T-cell (primary cell): ENCODE measurements at regions not wholly inside any gene's neighbourhood (a gene's known extent, or its start where the extent isn't known, plus 50 kb on each side); places are given as distances from the start of the nearest gene placed in this dataset.

Source experiments
- ATAC-seq, 4 experiments: fragments of 200-7000 bp in 3 of 4; fragments of 150-1000 bp in 1 of 4; cut with Tn5 transposase; replicated peaks in 1 of 4; 1 replicate in 3 of 4; 2 replicates in 1 of 4; pipeline ENCODE4 v1.10.0; 2021; ENCODE audit warnings: moderate library complexity in 3 of 4, mild to moderate bottlenecking in 2 of 4, moderate number of reproducible peaks in 1 of 4
- CTCF ChIA-PET, 2 donors: fragments of 300-600 bp; sonication (Branson Sonifier 250); formaldehyde crosslinking; loops; one replicate each; lab custom pipeline; 2022; ENCODE audit warnings: antibody characterized with exemption in 2 of 2; lab: Charles Lee
- POLR2A ChIA-PET, 2 donors: fragments of 300-600 bp; sonication (Branson Sonifier 250); formaldehyde crosslinking; loops; one replicate each; lab custom pipeline; 2022; ENCODE audit warnings: antibody characterized with exemption in 2 of 2; lab: Charles Lee
- DNase-seq, 35 experiments: peaks; one replicate each; pipeline versions ENCODE4 v3.0.0 to v3.0.0-alpha.2; 2013 to 2023
- H3K27ac ChIP-seq: one replicate; pipeline ENCODE4 v1.5.1; 2013; ENCODE audit warnings: low read length
- H3K27me3 ChIP-seq, 2 experiments: replicated peaks in 1 of 2; 1 replicate in 1 of 2; 2 replicates in 1 of 2; pipeline versions ENCODE4 v1.6.1 to v1.7.0; 2013; ENCODE audit warnings: low read length in 1 of 2, mixed read lengths in 1 of 2; ENCODE audit not compliant: control insufficient read depth in 2 of 2, insufficient read depth in 2 of 2; ENCODE audit errors: extremely low read depth in 1 of 2
- H3K36me3 ChIP-seq, 2 donors: 1 replicate in 1 of 2; 2 replicates in 1 of 2; pipeline versions ENCODE4 v1.6.1 to v1.7.0; 2013; ENCODE audit warnings: low read length in 1 of 2; ENCODE audit not compliant: control insufficient read depth in 2 of 2, insufficient read depth in 1 of 2; ENCODE audit errors: extremely low read depth in 1 of 2
- H3K4me1 ChIP-seq, 2 experiments: 1 replicate in 1 of 2; 2 replicates in 1 of 2; pipeline versions ENCODE4 v1.6.1 to v1.7.0; 2013; ENCODE audit warnings: low read length in 2 of 2, mixed read lengths in 1 of 2; ENCODE audit not compliant: insufficient read depth in 2 of 2, control insufficient read depth in 1 of 2; ENCODE audit errors: extremely low read depth in 1 of 2
- H3K4me3 ChIP-seq, 2 donors: 1 replicate in 1 of 2; 2 replicates in 1 of 2; pipeline versions ENCODE4 v1.5.1 to v1.7.0; 2013; ENCODE audit warnings: mild to moderate bottlenecking in 2 of 2, low read length in 1 of 2, moderate library complexity in 1 of 2; ENCODE audit not compliant: control insufficient read depth in 1 of 2; ENCODE audit errors: extremely low read depth in 1 of 2
- H3K9me3 ChIP-seq: 2 replicates; pipeline ENCODE4 v1.7.0; 2013
- H3K27ac Mint-ChIP-seq, 2 donors: one replicate each; pipeline ENCODE4 v1.8.0; 2020 to 2021; ENCODE audit warnings: mild to moderate bottlenecking in 2 of 2, mixed read lengths in 2 of 2
- H3K27me3 Mint-ChIP-seq, 2 donors: one replicate each; pipeline ENCODE4 v1.8.0; 2021 to 2022; ENCODE audit warnings: mixed read lengths in 2 of 2
- H3K36me3 Mint-ChIP-seq: one replicate; pipeline ENCODE4 v1.8.0; 2021; ENCODE audit warnings: mixed read lengths
- H3K4me1 Mint-ChIP-seq, 3 donors: one replicate each; pipeline ENCODE4 v1.8.0; 2020 to 2022; ENCODE audit warnings: mixed read lengths in 3 of 3, mild to moderate bottlenecking in 1 of 3
- H3K4me3 Mint-ChIP-seq, 3 donors: one replicate each; pipeline ENCODE4 v1.8.0; 2020 to 2022; ENCODE audit warnings: mild to moderate bottlenecking in 3 of 3, mixed read lengths in 3 of 3, moderate library complexity in 3 of 3
- H3K9me3 Mint-ChIP-seq, 3 donors: one replicate each; pipeline ENCODE4 v1.8.0; 2020 to 2022; ENCODE audit warnings: mixed read lengths in 3 of 3
- WGBS: methylation state at CpG from one replicate; pipeline ENCODE4 v1.1.5; 2013; ENCODE audit warnings: missing lambda C conversion rate; ENCODE audit not compliant: insufficient coverage; 5-methylcytosine and 5-hydroxymethylcytosine counted together

DNA sequence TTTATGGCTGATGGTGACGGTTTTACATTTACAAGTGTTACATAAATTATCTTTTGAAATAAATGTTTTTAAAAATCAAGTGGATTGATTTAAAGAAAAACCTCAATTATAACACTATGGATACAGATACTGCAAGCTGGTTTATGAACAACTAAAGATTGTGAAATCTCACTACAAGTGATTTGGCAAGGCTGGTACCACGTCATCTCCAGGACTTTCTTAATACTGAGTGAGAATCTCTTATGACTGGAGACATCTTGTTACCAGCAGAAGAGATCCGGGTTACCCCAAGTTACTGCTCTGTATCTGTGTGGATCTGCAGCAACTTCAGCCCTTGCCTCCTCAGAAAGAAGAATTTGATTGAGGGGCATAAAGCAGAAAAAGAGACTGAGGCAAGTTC lies 452.9 kb downstream of the MN1 start:
- ATAC-seq (no peak), DNase-seq (no peak)
- Histone ChIP-seq H3K36me3 (no peaks in the 10 kb centered on the region), H3K27ac (no peak overlapping the region), H3K4me1 (no peaks in the 10 kb centered on the region), H3K9me3 (no peaks in the 10 kb centered on the region), H3K4me3 (no peak overlapping the region), H3K27me3 (peaks cover 0 to 11% of the 10 kb centered on the region in 2 experiments)
- ChIA-PET CTCF (no interaction called here), POLR2A (no interaction called here)
- Mint-ChIP-seq H3K4me3 (no peak overlapping the region), H3K27me3 (peaks cover 13 to 27% of the 10 kb centered on the region in 2 donors), H3K36me3 (no peaks in the 10 kb centered on the region), H3K27ac (no peak overlapping the region), H3K9me3 (peaks cover 4 to 9% (median 7%) of the 10 kb centered on the region in 3 donors), H3K4me1 (no peaks in the 10 kb centered on the region)
- 60% methylated on average over 1 of the region's 3 CpGs for WGBS

DNA sequence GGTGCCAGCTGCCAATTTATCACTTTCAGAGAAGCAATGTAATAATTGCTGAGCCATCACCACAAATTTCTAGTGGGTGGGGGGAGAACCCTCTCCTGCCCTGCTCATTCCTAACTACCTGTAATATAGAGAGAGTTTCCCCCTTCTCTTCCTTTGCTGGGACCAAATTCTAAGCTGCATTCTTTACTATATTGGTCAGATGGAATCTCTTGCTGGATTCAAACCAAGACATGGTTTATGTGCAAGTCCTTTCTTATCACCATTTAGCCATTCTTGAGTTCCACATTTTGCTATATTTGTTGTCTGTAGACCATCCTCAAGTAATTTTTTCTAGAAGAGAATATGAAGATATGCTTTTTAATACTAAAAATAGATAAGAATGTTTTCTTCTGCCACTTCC lies 452.1 kb downstream of the MN1 start:
- peaks cover 0 to 13% of the 10 kb centered on the region in 2 experiments for H3K27me3 ChIP-seq
- DNase-seq (no peak), ATAC-seq (no peak)
- no peak overlapping the region for H3K4me3 Mint-ChIP-seq
- H3K4me1 ChIP-seq = no peaks in the 10 kb centered on the region
- H3K36me3 Mint-ChIP-seq = no peaks in the 10 kb centered on the region
- peaks cover 15 to 22% of the 10 kb centered on the region in 2 donors for H3K27me3 Mint-ChIP-seq
- ChIA-PET POLR2A (no interaction called here), CTCF (no interaction called here)
- no peaks in the 10 kb centered on the region for H3K4me1 Mint-ChIP-seq
- no peaks in the 10 kb centered on the region for H3K36me3 ChIP-seq
- no peak overlapping the region for H3K27ac ChIP-seq
- no peaks in the 10 kb centered on the region for H3K9me3 ChIP-seq
- H3K9me3 Mint-ChIP-seq = peaks cover 4 to 14% (median 7%) of the 10 kb centered on the region in 3 donors
- H3K27ac Mint-ChIP-seq = no peak overlapping the region
- no peak overlapping the region for H3K4me3 ChIP-seq

DNA sequence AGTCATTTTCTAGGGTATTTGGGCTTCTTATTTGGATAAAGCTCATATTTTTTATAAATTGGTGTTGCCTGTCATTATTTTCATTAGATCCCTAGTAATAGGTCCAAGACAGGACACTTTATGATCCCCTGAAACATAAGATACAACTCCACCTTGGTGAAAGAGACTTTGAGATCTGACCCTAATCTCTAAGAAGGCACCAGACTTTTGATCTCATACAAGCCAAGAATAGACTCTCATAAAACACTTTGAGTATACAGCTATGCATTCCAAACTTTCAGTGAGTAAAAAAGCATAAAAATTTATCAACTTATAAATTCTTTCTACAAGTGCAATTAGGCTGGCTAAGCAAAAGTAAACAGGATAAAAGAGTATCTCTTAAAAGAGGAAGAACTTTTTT lies 451.2 kb downstream of the MN1 start:
- ChIA-PET CTCF (no interaction called here), POLR2A (no interaction called here)
- ATAC-seq (no peak), DNase-seq (no peak)
- no peak overlapping the region for H3K27ac Mint-ChIP-seq
- Histone ChIP-seq H3K4me3 (no peak overlapping the region), H3K27me3 (peaks cover 0 to 16% of the 10 kb centered on the region in 2 experiments), H3K4me1 (no peaks in the 10 kb centered on the region), H3K27ac (no peak overlapping the region), H3K36me3 (no peaks in the 10 kb centered on the region), H3K9me3 (no peaks in the 10 kb centered on the region)
- H3K4me1 Mint-ChIP-seq = no peaks in the 10 kb centered on the region
- H3K9me3 Mint-ChIP-seq = peaks cover 4 to 15% (median 7%) of the 10 kb centered on the region in 3 donors
- H3K27me3 Mint-ChIP-seq = peaks cover 15 to 19% of the 10 kb centered on the region in 2 donors
- no peak overlapping the region for H3K4me3 Mint-ChIP-seq
- no peaks in the 10 kb centered on the region for H3K36me3 Mint-ChIP-seq

DNA sequence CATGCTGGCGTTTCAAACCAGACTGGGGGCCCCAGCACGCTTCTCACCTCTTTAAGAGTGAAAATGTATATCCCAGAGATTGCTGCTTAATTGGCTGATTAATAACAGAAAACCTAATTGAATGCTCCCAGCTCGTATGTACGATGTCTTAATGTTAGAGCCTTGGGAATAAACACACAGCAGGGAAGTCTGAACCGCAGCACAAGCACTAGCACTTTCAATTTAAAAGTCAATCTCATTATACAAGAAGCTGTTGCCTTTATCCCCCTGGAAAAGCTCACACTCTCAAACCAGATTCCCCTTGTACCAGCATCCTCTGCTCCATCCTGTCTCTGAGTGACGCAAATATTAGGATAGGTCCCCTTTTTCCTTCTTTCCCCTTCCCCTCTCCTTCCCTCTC lies 449.1 kb downstream of the MN1 start:
- Histone ChIP-seq H3K4me1 (no peaks in the 10 kb centered on the region), H3K4me3 (no peak overlapping the region), H3K36me3 (no peaks in the 10 kb centered on the region), H3K27ac (no peak overlapping the region), H3K9me3 (no peaks in the 10 kb centered on the region), H3K27me3 (peaks cover 0 to 13% of the 10 kb centered on the region in 2 experiments)
- Mint-ChIP-seq H3K27ac (no peak overlapping the region), H3K4me1 (no peaks in the 10 kb centered on the region), H3K36me3 (no peaks in the 10 kb centered on the region), H3K9me3 (peaks cover 4 to 34% (median 24%) of the 10 kb centered on the region in 3 donors), H3K27me3 (peaks cover 15 to 19% of the 10 kb centered on the region in 2 donors), H3K4me3 (no peak overlapping the region)
- ChIA-PET POLR2A (no interaction called here), CTCF (no interaction called here)
- WGBS = 86% methylated on average over 3 of the region's 6 CpGs
- no peak for DNase-seq
- no peak for ATAC-seq

DNA sequence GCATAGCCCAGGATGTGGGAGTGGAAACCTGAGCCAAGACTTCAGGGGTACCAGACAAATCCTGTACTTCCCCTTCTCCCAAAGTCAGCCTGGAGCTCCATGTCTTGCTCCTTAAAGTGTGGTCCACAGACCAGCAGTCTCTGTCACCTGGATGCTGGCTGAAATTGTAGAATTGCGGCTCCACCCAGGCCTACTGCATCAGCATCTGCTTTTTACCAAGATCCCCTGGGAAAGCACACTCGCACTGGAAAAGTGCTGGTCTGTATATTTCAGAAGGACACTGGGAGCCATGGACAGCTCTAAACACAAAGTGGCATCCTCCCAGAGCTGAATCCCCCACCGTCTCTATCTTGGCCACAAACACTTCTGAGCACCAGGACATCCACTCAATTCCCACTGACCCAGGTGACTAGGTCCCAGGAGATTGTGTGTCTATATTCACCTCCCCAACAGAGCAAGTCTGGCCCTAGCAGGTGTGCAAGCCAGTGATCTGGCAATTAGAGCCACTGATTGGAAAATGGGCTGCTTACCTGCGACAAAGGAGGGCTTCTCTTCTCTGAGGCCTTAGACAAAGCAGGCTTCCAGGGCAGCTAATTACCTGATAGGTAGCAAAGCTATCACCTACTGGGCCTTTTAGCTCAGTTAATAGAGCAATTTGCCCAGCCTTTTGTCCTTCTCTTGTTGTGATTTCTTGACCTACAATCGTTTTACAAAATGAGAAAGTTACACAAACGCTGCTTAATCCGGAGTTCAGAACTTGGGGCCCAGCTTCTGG lies 443.3 kb downstream of the MN1 start:
- no peaks in the 10 kb centered on the region for H3K36me3 Mint-ChIP-seq

DNA sequence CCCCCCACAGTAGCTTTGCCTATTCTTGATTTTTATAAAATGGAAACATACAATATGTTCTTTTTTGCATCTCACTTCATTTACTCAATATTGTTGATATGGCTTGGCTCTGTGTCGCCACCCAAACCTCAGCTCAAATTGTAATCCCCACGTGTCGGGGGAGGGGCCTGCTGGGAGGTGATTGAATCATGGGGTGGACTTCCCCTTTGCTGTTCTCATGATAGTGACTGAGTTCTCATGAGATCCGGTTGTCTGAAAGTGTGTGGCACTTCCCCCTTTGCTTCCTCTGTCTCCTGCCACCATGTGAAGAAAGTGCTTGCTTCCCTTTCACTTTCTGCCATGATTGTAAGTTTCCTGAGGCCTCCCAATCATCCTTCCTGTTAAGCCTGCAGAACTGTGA lies 431.3 kb downstream of the MN1 start:
- peaks cover 20 to 26% of the 10 kb centered on the region in 2 donors for H3K27me3 Mint-ChIP-seq
- no peak for ATAC-seq

More for the DNA sequence above, 443.3 kb downstream of the MN1 start:
- Mint-ChIP-seq H3K27ac (no peak overlapping the region), H3K27me3 (peaks cover 0 to 3% of the 10 kb centered on the region in 2 donors), H3K9me3 (peaks cover 0 to 25% (median 17%) of the 10 kb centered on the region in 3 donors), H3K4me3 (no peak overlapping the region), H3K4me1 (no peaks in the 10 kb centered on the region)
- no peak for ATAC-seq
- Histone ChIP-seq H3K4me1 (no peaks in the 10 kb centered on the region), H3K36me3 (no peaks in the 10 kb centered on the region), H3K27ac (no peak overlapping the region), H3K27me3 (peaks cover 0 to 8% of the 10 kb centered on the region in 2 experiments), H3K4me3 (no peak overlapping the region), H3K9me3 (no peaks in the 10 kb centered on the region)
- WGBS = 71% methylated on average over 7 of the region's 7 CpGs
- POLR2A ChIA-PET = no interaction called here
- CTCF ChIA-PET = no interaction called here
- DNase-seq = no peak

More for the DNA sequence above, 431.3 kb downstream of the MN1 start:
- CTCF ChIA-PET = no interaction called here
- peaks cover 0 to 22% of the 10 kb centered on the region in 2 experiments for H3K27me3 ChIP-seq
- Mint-ChIP-seq H3K36me3 (no peaks in the 10 kb centered on the region), H3K27ac (no peak overlapping the region), H3K4me1 (no peaks in the 10 kb centered on the region), H3K4me3 (no peak overlapping the region), H3K9me3 (peaks cover 0 to 4% (median 0%) of the 10 kb centered on the region in 3 donors)
- H3K9me3 ChIP-seq = no peaks in the 10 kb centered on the region
- DNase-seq = no peak
- no peak overlapping the region for H3K4me3 ChIP-seq
- no peaks in the 10 kb centered on the region for H3K36me3 ChIP-seq
- H3K4me1 ChIP-seq = no peaks in the 10 kb centered on the region
- WGBS = no CpG with 5 or more reads among the region's 4 CpGs
- POLR2A ChIA-PET = no interaction called here
- H3K27ac ChIP-seq = no peak overlapping the region
